ENCODE measurements at regions not wholly inside any gene's neighbourhood (a gene's known extent, or its start where the extent isn't known, plus 50 kb on each side); places are given as distances from the start of the nearest gene placed in this dataset.

DNA sequence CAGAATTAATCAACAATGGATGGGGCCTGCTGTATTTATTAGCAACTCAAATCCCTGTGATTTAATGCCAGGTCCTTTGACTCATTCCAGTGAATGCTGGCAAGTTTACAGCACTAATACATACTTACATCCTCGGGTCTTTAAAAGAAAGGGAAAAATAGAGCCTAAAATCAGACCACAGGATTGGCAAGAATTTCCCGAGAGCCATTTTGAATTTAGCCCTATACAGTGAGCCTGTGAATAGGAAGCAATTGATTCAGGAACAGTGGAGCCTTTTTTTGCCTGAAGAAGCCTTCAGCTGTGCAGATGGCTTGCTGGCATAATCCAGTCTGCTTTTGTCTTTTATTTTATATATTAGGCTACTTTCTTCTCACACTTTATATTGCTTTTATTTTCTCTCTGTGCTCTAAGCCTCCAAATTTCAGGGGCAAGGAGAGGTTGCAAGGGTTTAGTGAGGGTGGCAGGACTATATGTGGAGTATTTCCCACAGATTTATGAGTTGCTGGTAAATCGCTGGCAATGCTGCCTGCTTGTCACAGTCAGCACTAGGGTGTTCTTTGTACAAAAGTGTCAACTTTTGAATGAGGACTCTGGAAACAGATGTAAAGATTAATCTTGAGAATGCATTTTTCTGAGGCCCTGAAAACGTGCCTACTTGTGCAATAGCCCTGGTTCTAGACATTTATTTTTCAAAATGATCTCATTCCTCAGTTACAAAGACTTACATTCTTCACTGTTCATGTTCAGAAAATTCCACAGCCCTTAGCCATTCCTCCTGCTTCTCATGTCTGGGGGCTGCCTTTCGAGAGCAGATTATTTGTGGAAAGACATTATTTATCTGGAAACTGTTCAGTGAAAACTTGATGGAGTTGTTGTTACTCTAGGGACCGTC is 303.5 kb downstream of the SPRY1 start:
- Histone ChIP-seq H3K4me2 (ENCODE audit: control insufficient read depth, extremely low read depth, insufficient read depth, low read depth, low read length) (peak overlapping the region; percentile 12), H3K4me3 (ENCODE audit: control insufficient read depth in 2 of 3, extremely low read depth in 1 of 3, insufficient read depth in 2 of 3, low read depth in 1 of 3, low read length in 3 of 3) (no peak overlapping the region), H3K9me1 (ENCODE audit: control insufficient read depth, extremely low read depth, insufficient read depth, low read length) (no peaks in the 10 kb centered on the region), H3K27me3 (ENCODE audit: control insufficient read depth, extremely low read depth, insufficient read depth, low read length) (no peaks in the 10 kb centered on the region), H3K79me2 (ENCODE audit: control insufficient read depth, insufficient read depth, low read length) (no peaks in the 10 kb centered on the region), H3K9ac (ENCODE audit: control insufficient read depth, extremely low read depth, insufficient read depth, low read length) (no peak overlapping the region), H3K27ac (ENCODE audit: control insufficient read depth, insufficient read depth, low read length) (peak overlapping the region; percentile 18), H4K20me1 (ENCODE audit: control insufficient read depth, extremely low read depth, insufficient read depth, low read length) (no peaks in the 10 kb centered on the region), H3K36me3 (ENCODE audit: control insufficient read depth in 2 of 2, extremely low read depth in 1 of 2, insufficient read depth in 2 of 2, low read length in 2 of 2) (no peaks in the 10 kb centered on the region), H3K9me3 (ENCODE audit: control insufficient read depth, low read depth, low read length) (no peaks in the 10 kb centered on the region), H2AFZ (ENCODE audit: control insufficient read depth, low read length) (peak overlapping the region; percentile 89), H3K4me1 (ENCODE audit: control insufficient read depth, extremely low read depth, insufficient read depth, low read length) (peaks cover 5% of the 10 kb centered on the region)
- dilution Hi-C loops (cut with MboI; ENCODE audit: extremely low pct_ligation_motif_present, low sequenced_read_pairs): no loop called here
- FAIRE-seq: peak; percentile 56
- TF ChIP-seq, protein P1, sequence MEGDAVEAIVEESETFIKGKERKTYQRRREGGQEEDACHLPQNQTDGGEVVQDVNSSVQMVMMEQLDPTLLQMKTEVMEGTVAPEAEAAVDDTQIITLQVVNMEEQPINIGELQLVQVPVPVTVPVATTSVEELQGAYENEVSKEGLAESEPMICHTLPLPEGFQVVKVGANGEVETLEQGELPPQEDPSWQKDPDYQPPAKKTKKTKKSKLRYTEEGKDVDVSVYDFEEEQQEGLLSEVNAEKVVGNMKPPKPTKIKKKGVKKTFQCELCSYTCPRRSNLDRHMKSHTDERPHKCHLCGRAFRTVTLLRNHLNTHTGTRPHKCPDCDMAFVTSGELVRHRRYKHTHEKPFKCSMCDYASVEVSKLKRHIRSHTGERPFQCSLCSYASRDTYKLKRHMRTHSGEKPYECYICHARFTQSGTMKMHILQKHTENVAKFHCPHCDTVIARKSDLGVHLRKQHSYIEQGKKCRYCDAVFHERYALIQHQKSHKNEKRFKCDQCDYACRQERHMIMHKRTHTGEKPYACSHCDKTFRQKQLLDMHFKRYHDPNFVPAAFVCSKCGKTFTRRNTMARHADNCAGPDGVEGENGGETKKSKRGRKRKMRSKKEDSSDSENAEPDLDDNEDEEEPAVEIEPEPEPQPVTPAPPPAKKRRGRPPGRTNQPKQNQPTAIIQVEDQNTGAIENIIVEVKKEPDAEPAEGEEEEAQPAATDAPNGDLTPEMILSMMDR (optimal IDR thresholded peaks at IDR 0.05 in 1 of 3, IDR thresholded peaks at IDR 0.05 in 1 of 3, conservative IDR thresholded peaks at IDR 0.05 in 1 of 3; ENCODE audit: extremely low read depth in 1 of 3, insufficient read depth in 2 of 3, low read length in 3 of 3): no peak
- TF ChIP-seq EZH2 (IDR thresholded peaks at IDR 0.05; ENCODE audit: low read length): no peak
- no peak for DNase-seq (ENCODE audit: low read depth, low spot score)

- FAIRE-seq (no peak), DNase-seq (ENCODE audit: low read depth, low spot score) (no peak)
- Histone ChIP-seq H3K9me1 (ENCODE audit: control insufficient read depth, extremely low read depth, insufficient read depth, low read length) (no peaks in the 10 kb centered on the region), H3K4me2 (ENCODE audit: control insufficient read depth, extremely low read depth, insufficient read depth, low read depth, low read length) (no peak overlapping the region), H4K20me1 (ENCODE audit: control insufficient read depth, extremely low read depth, insufficient read depth, low read length) (no peaks in the 10 kb centered on the region), H3K4me3 (ENCODE audit: control insufficient read depth in 2 of 3, extremely low read depth in 1 of 3, insufficient read depth in 2 of 3, low read depth in 1 of 3, low read length in 3 of 3) (no peak overlapping the region), H3K27ac (ENCODE audit: control insufficient read depth, insufficient read depth, low read length) (no peak overlapping the region), H2AFZ (ENCODE audit: control insufficient read depth, low read length) (no peak overlapping the region), H3K27me3 (ENCODE audit: control insufficient read depth, extremely low read depth, insufficient read depth, low read length) (no peaks in the 10 kb centered on the region), H3K79me2 (ENCODE audit: control insufficient read depth, insufficient read depth, low read length) (no peaks in the 10 kb centered on the region), H3K36me3 (ENCODE audit: control insufficient read depth in 2 of 2, extremely low read depth in 1 of 2, insufficient read depth in 2 of 2, low read length in 2 of 2) (no peaks in the 10 kb centered on the region), H3K4me1 (ENCODE audit: control insufficient read depth, extremely low read depth, insufficient read depth, low read length) (peaks cover 5% of the 10 kb centered on the region), H3K9me3 (ENCODE audit: control insufficient read depth, low read depth, low read length) (no peaks in the 10 kb centered on the region), H3K9ac (ENCODE audit: control insufficient read depth, extremely low read depth, insufficient read depth, low read length) (no peak overlapping the region)
- TF ChIP-seq, protein P1 (optimal IDR thresholded peaks at IDR 0.05 in 1 of 3, IDR thresholded peaks at IDR 0.05 in 1 of 3, conservative IDR thresholded peaks at IDR 0.05 in 1 of 3; ENCODE audit: extremely low read depth in 1 of 3, insufficient read depth in 2 of 3, low read length in 3 of 3): no peak
- TF ChIP-seq EZH2 (IDR thresholded peaks at IDR 0.05; ENCODE audit: low read length): no peak
- dilution Hi-C loops (cut with MboI; ENCODE audit: extremely low pct_ligation_motif_present, low sequenced_read_pairs): no loop called here
These were observed 304.6 kb downstream of the SPRY1 start for GRCh38 chr4:123701131-123701575.
